GM10266 (cell line): ENCODE measurements at regions not wholly inside any gene's neighbourhood (a gene's known extent, or its start where the extent isn't known, plus 50 kb on each side); places are given as distances from the start of the nearest gene placed in this dataset.

Experiments
- DNase-seq: peaks from one replicate; pipeline ENCODE4 v3.0.0; 2012; ENCODE audit errors: extremely low spot score
- CTCF ChIP-seq: IDR thresholded peaks from 2 replicates; pipeline ENCODE4 v1.5.1; 2012; ENCODE audit warnings: mild to moderate bottlenecking, low read depth; ENCODE audit not compliant: control insufficient read depth, insufficient read depth; ENCODE audit errors: missing control alignments

- no peak for TF ChIP-seq CTCF
These were observed 193.4 kb upstream of the NR4A3 start for GRCh38 chr9:99628285-99628684.

GRCh38 chr9:99628849-99629620 lies 192.7 kb upstream of the NR4A3 start:
- DNase-seq: no peak
- no peak for TF ChIP-seq CTCF

More at GRCh38 chr9:99628285-99628684, 193.4 kb upstream of the NR4A3 start:
- DNase-seq: no peak

GRCh38 chr9:99632349-99633038 lies 189.2 kb upstream of the NR4A3 start:
- no peak for TF ChIP-seq CTCF
- DNase-seq: no peak

GRCh38 chr9:99633265-99633664 lies 188.4 kb upstream of the NR4A3 start:
- TF ChIP-seq CTCF: no peak
- DNase-seq: no peak

GRCh38 chr9:99634186-99634585 lies 187.5 kb upstream of the NR4A3 start:
- TF ChIP-seq CTCF: no peak

GRCh38 chr9:99635032-99635431 lies 186.7 kb upstream of the NR4A3 start:
- DNase-seq: no peak
- no peak for TF ChIP-seq CTCF

More at GRCh38 chr9:99634186-99634585, 187.5 kb upstream of the NR4A3 start:
- DNase-seq: no peak

- TF ChIP-seq CTCF: no peak
- no peak for DNase-seq
These were observed 184.0 kb upstream of the NR4A3 start for GRCh38 chr9:99637641-99638040.
